IMR-90 (cell line): ENCODE measurements at regions not wholly inside any gene's neighbourhood (a gene's known extent, or its start where the extent isn't known, plus 50 kb on each side); places are given as distances from the start of the nearest gene placed in this dataset.

Source experiments
- ATAC-seq: fragments of 200-7000 bp; cut with Tn5 transposase; 2 replicates; pipeline ENCODE4 v1.9.1; 2020; ENCODE audit warnings: low read depth, mild to moderate bottlenecking, moderate library complexity
- BruUV-seq: library from RNA; stranded (reverse); fragments of 400-500 nt; replicated peaks from 2 replicates; lab custom pipeline; 2021; lab: Mats Ljungman, UMichigan
- CTCF ChIA-PET: fragments of 300-600 bp; formaldehyde crosslinking; extraction: SDS; loops from one replicate; lab custom pipeline; 2021; ENCODE audit warnings: antibody characterized with exemption; lab: Yijun Ruan, JAX
- POLR2A ChIA-PET: fragments of 300-600 bp; sonication (Branson Sonifier 250); formaldehyde crosslinking; loops from one replicate; lab custom pipeline; 2022; ENCODE audit warnings: antibody characterized with exemption; ENCODE audit not compliant: unreplicated experiment; lab: Charles Lee
- DNase-seq: peaks from one replicate; pipeline ENCODE4 v3.0.0; 2013
- H2AFZ ChIP-seq: replicated peaks from 2 replicates; pipeline ENCODE3; 2013; ENCODE audit warnings: low read length, mild to moderate bottlenecking; ENCODE audit not compliant: poor library complexity
- H2AK5ac ChIP-seq: 2 replicates; pipeline ENCODE4 v1.6.1; 2013; ENCODE audit warnings: low read depth, low read length, inconsistent platforms
- H2AK9ac ChIP-seq: replicated peaks from 2 replicates; pipeline ENCODE3; 2013; ENCODE audit warnings: mild to moderate bottlenecking, low read depth, low read length, moderate library complexity; ENCODE audit not compliant: poor library complexity
- H2BK120ac ChIP-seq: 2 replicates; pipeline ENCODE4 v1.6.1; 2013; ENCODE audit warnings: low read depth, low read length, inconsistent platforms
- H2BK15ac ChIP-seq: 3 replicates; pipeline ENCODE4 v1.6.1; 2013; ENCODE audit warnings: low read depth, low read length, inconsistent platforms
- H2BK20ac ChIP-seq: 2 replicates; pipeline ENCODE4 v1.6.1; 2013; ENCODE audit warnings: low read depth, mild to moderate bottlenecking, inconsistent platforms, low read length, moderate library complexity
- H2BK5ac ChIP-seq: 2 replicates; pipeline ENCODE4 v1.6.1; 2013; ENCODE audit warnings: mild to moderate bottlenecking, low read depth, low read length, inconsistent platforms; ENCODE audit not compliant: poor library complexity, severe bottlenecking
- H3K14ac ChIP-seq: replicated peaks from 2 replicates; pipeline ENCODE4 v1.6.1; 2013; ENCODE audit warnings: low read depth, low read length, inconsistent platforms
- H3K18ac ChIP-seq: 2 replicates; pipeline ENCODE4 v1.6.1; 2013; ENCODE audit warnings: low read depth, low read length, control low read depth
- H3K23ac ChIP-seq: 2 replicates; pipeline ENCODE4 v1.6.1; 2013; ENCODE audit warnings: low read depth, low read length, inconsistent platforms
- H3K27ac ChIP-seq: 2 replicates; pipeline ENCODE4 v1.5.1; 2013; ENCODE audit warnings: mild to moderate bottlenecking, control low read depth, low read length; ENCODE audit not compliant: insufficient read depth
- H3K27me3 ChIP-seq: 2 replicates; pipeline ENCODE4 v1.6.1; 2013; ENCODE audit warnings: low read length; ENCODE audit not compliant: control insufficient read depth, insufficient read depth
- H3K36me3 ChIP-seq: 2 replicates; pipeline ENCODE4 v1.6.1; 2013; ENCODE audit warnings: low read length, mixed read lengths; ENCODE audit not compliant: control insufficient read depth, insufficient read depth
- H3K4ac ChIP-seq: 2 replicates; pipeline ENCODE4 v1.6.1; 2013; ENCODE audit warnings: low read depth, low read length, inconsistent platforms
- H3K4me1 ChIP-seq: 2 replicates; pipeline ENCODE4 v1.6.1; 2013; ENCODE audit warnings: low read length, mixed read lengths; ENCODE audit not compliant: control insufficient read depth, insufficient read depth
- H3K4me2 ChIP-seq: 2 replicates; pipeline ENCODE4 v1.6.1; 2013; ENCODE audit warnings: low read depth, mild to moderate bottlenecking, control low read depth, low read length, moderate library complexity
- H3K4me3 ChIP-seq: 2 replicates; pipeline ENCODE4 v1.5.1; 2013; ENCODE audit warnings: low read depth, mild to moderate bottlenecking, control low read depth, low read length, moderate library complexity; ENCODE audit not compliant: insufficient read depth
- H3K56ac ChIP-seq: 2 replicates; pipeline ENCODE4 v1.6.1; 2013; ENCODE audit warnings: low read length, inconsistent platforms; ENCODE audit not compliant: insufficient read depth; ENCODE audit errors: extremely low read depth
- H3K79me1 ChIP-seq, 2 experiments: 2 replicates each; pipeline ENCODE4 v1.6.1; 2013; ENCODE audit warnings: low read length in 2 of 2, inconsistent platforms in 1 of 2, low read depth in 1 of 2
- H3K9ac ChIP-seq: 2 replicates; pipeline ENCODE4 v1.6.1; 2013; ENCODE audit warnings: low read depth, low read length, control low read depth
- H3K9me1 ChIP-seq: 2 replicates; pipeline ENCODE4 v1.6.1; 2013; ENCODE audit warnings: low read length, inconsistent platforms; ENCODE audit not compliant: insufficient read depth
- H3K9me3 ChIP-seq: 2 replicates; pipeline ENCODE4 v1.6.1; 2013; ENCODE audit warnings: low read length; ENCODE audit not compliant: control insufficient read depth, insufficient read depth
- H4K20me1 ChIP-seq: 2 replicates; pipeline ENCODE4 v1.6.1; 2013; ENCODE audit warnings: low read length, inconsistent platforms; ENCODE audit not compliant: insufficient read depth
- H4K5ac ChIP-seq: 2 replicates; pipeline ENCODE4 v1.6.1; 2013; ENCODE audit warnings: mild to moderate bottlenecking, low read depth, low read length, control low read depth
- H4K8ac ChIP-seq, 2 experiments: 2 replicates each; pipeline ENCODE4 v1.6.1; 2013; ENCODE audit warnings: low read depth in 2 of 2, low read length in 2 of 2, control low read depth in 1 of 2, inconsistent platforms in 1 of 2
- H4K91ac ChIP-seq: 2 replicates; pipeline ENCODE4 v1.6.1; 2013; ENCODE audit warnings: low read depth, low read length, inconsistent platforms; ENCODE audit not compliant: insufficient read depth
- BHLHE40 ChIP-seq: fragments of 150-350 bp; IDR thresholded peaks from 2 replicates; pipeline ENCODE4 v1.6.1; 2016; ENCODE audit warnings: mild to moderate bottlenecking, low read depth, low read length
- CHD1 ChIP-seq: IDR thresholded peaks from 2 replicates; pipeline ENCODE4 v1.6.1; 2012; ENCODE audit warnings: low read depth, low read length, improper control_type of control experiment
- FOS ChIP-seq: fragments of 150-350 bp; IDR thresholded peaks from 2 replicates; pipeline ENCODE4 v1.6.1; 2016; ENCODE audit warnings: low read depth, low read length
- MAFK ChIP-seq: IDR thresholded peaks from 2 replicates; pipeline ENCODE4 v1.6.1; 2012; ENCODE audit warnings: low read depth, low read length, improper control_type of control experiment
- NFE2L2 ChIP-seq: fragments of 150-350 bp; IDR thresholded peaks from 2 replicates; pipeline ENCODE4 v1.6.1; 2016; ENCODE audit warnings: low read depth, mild to moderate bottlenecking, low read length
- POLR2A ChIP-seq: IDR thresholded peaks from 2 replicates; pipeline ENCODE4 v1.6.1; 2012; ENCODE audit warnings: mild to moderate bottlenecking, low read depth, low read length
- RAD21 ChIP-seq: IDR thresholded peaks from 2 replicates; pipeline ENCODE4 v1.6.1; 2012; ENCODE audit warnings: low read length, improper control_type of control experiment
- SMC3 ChIP-seq: fragments of 150-350 bp; IDR thresholded peaks from 2 replicates; pipeline ENCODE4 v1.6.1; 2016; ENCODE audit warnings: low read depth, mild to moderate bottlenecking, antibody characterized with exemption, low read length, moderate library complexity
- WGBS, 2 experiments: methylation state at CpG; one replicate each; pipeline versions ENCODE4 v1.1.5 to v1.1.7; 2013; ENCODE audit warnings: missing lambda C conversion rate in 2 of 2; ENCODE audit not compliant: insufficient read length in 1 of 2; ENCODE audit errors: extremely low coverage in 2 of 2; 5-methylcytosine and 5-hydroxymethylcytosine counted together
- dilution Hi-C: fragments of 300-500 bp; cut with HindIII; formaldehyde crosslinking; loops from one replicate; pipeline ENCODE4 v1.14.3; 2018; ENCODE audit warnings: low sequenced_read_pairs; ENCODE audit not compliant: unreplicated experiment
- in situ Hi-C: fragments of 300-500 bp; cut with MboI; formaldehyde crosslinking; loops from 3 replicates; pipeline ENCODE4 v1.14.3; 2019; ENCODE audit warnings: low sequenced_read_pairs, inconsistent platforms, mixed read lengths
- intact Hi-C: fragments of 100-400 bp; cut with micrococcal nuclease; formaldehyde crosslinking; loops from 2 replicates; pipeline ENCODE4 v1.10.0; 2022
- TF ChIP-seq, protein P1 (sequence below): fragments of 150-350 bp; IDR thresholded peaks from 2 replicates; pipeline ENCODE4 v1.6.1; 2017; ENCODE audit warnings: mild to moderate bottlenecking, antibody characterized with exemption, low read length, low read depth

DNA sequence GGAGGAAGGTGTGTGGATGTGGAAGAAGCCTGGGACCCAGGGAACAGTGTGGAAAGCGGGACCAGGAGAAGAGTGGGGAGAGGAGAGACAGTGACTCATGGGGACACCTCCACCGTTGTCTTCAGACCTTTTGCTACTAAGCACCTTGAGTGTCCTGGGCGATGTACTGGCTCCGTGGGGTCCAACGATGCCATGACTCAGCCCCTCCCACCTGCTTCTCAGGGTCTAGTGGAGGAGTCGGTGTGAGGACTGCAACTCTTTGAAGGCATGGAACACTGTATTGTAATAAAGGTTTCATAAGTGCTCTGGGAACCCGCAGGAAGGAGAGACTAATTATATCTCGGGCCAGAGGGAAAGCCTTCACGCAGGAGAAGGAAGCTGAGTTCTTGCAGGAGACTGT, 166.9 kb upstream of the KL start:
- CTCF ChIA-PET = interaction anchor here (0.6 kb wide), 1 partner anchor 16 kb away, joined by 3 read pairs; no protein-coding TSS in a partner anchor
- no peak overlapping the region for H3K4ac ChIP-seq
- TF ChIP-seq CHD1 = no peak
- TF ChIP-seq, protein P1, sequence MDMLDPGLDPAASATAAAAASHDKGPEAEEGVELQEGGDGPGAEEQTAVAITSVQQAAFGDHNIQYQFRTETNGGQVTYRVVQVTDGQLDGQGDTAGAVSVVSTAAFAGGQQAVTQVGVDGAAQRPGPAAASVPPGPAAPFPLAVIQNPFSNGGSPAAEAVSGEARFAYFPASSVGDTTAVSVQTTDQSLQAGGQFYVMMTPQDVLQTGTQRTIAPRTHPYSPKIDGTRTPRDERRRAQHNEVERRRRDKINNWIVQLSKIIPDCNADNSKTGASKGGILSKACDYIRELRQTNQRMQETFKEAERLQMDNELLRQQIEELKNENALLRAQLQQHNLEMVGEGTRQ = no peak
- no peak for TF ChIP-seq NFE2L2
- TF ChIP-seq SMC3 = no peak
- TF ChIP-seq RAD21 = no peak
- TF ChIP-seq MAFK = no peak
- no peak for TF ChIP-seq BHLHE40
- TF ChIP-seq FOS = no peak
- TF ChIP-seq POLR2A = no peak
- H2BK120ac ChIP-seq = no peak overlapping the region
- H3K27me3 ChIP-seq = peaks cover 7% of the 10 kb centered on the region
- no peaks in the 10 kb centered on the region for H3K36me3 ChIP-seq
- no peak overlapping the region for H2AFZ ChIP-seq
- H3K9me3 ChIP-seq = no peaks in the 10 kb centered on the region
- H3K79me1 ChIP-seq = no peaks in the 10 kb centered on the region
- no peak overlapping the region for H4K8ac ChIP-seq
- POLR2A ChIA-PET = no interaction called here
- BruUV-seq = no TSS peak
- H3K23ac ChIP-seq = no peak overlapping the region
- H4K5ac ChIP-seq = no peak overlapping the region
- intact Hi-C loops (no loop called here), in situ Hi-C loops (no loop called here), dilution Hi-C loops (no loop called here)
- H2BK5ac ChIP-seq = no peak overlapping the region
- H3K18ac ChIP-seq = no peak overlapping the region
- 100% methylated on average over 3 of the region's 9 CpGs; no CpG with 5 or more reads in 1 of the 2 experiments for WGBS, 2 experiments
- H3K27ac ChIP-seq = no peak overlapping the region
- H4K91ac ChIP-seq = no peak overlapping the region
- H3K14ac ChIP-seq = no peak overlapping the region
- DNase-seq (no peak), ATAC-seq (no peak)
- no peak overlapping the region for H2AK5ac ChIP-seq
- H3K9ac ChIP-seq = no peak overlapping the region
- no peak overlapping the region for H2AK9ac ChIP-seq
- no peak overlapping the region for H2BK20ac ChIP-seq
- no peak overlapping the region for H3K4me3 ChIP-seq
- H2BK15ac ChIP-seq = no peak overlapping the region
- no peak overlapping the region for H3K4me2 ChIP-seq
- no peaks in the 10 kb centered on the region for H4K20me1 ChIP-seq
- H3K9me1 ChIP-seq = no peaks in the 10 kb centered on the region
- H3K4me1 ChIP-seq = peaks cover 2% of the 10 kb centered on the region; the same call in 1 of the 2 replicates
- no peak overlapping the region for H3K56ac ChIP-seq
